IMR-90 (cell line): ENCODE measurements at regions not wholly inside any gene's neighbourhood (a gene's known extent, or its start where the extent isn't known, plus 50 kb on each side); places are given as distances from the start of the nearest gene placed in this dataset.

Experiments used
- ATAC-seq: fragments of 200-7000 bp; cut with Tn5 transposase; 2 replicates; pipeline ENCODE4 v1.9.1; 2020; ENCODE audit warnings: low read depth, mild to moderate bottlenecking, moderate library complexity
- BruUV-seq: library from RNA; stranded (reverse); fragments of 400-500 nt; replicated peaks from 2 replicates; lab custom pipeline; 2021; lab: Mats Ljungman, UMichigan
- CTCF ChIA-PET: fragments of 300-600 bp; formaldehyde crosslinking; extraction: SDS; loops from one replicate; lab custom pipeline; 2021; ENCODE audit warnings: antibody characterized with exemption; lab: Yijun Ruan, JAX
- POLR2A ChIA-PET: fragments of 300-600 bp; sonication (Branson Sonifier 250); formaldehyde crosslinking; loops from one replicate; lab custom pipeline; 2022; ENCODE audit warnings: antibody characterized with exemption; ENCODE audit not compliant: unreplicated experiment; lab: Charles Lee
- DNase-seq: peaks from one replicate; pipeline ENCODE4 v3.0.0; 2013
- H2AFZ ChIP-seq: replicated peaks from 2 replicates; pipeline ENCODE3; 2013; ENCODE audit warnings: low read length, mild to moderate bottlenecking; ENCODE audit not compliant: poor library complexity
- H2AK5ac ChIP-seq: 2 replicates; pipeline ENCODE4 v1.6.1; 2013; ENCODE audit warnings: low read depth, low read length, inconsistent platforms
- H2AK9ac ChIP-seq: replicated peaks from 2 replicates; pipeline ENCODE3; 2013; ENCODE audit warnings: mild to moderate bottlenecking, low read depth, low read length, moderate library complexity; ENCODE audit not compliant: poor library complexity
- H2BK120ac ChIP-seq: 2 replicates; pipeline ENCODE4 v1.6.1; 2013; ENCODE audit warnings: low read depth, low read length, inconsistent platforms
- H2BK15ac ChIP-seq: 3 replicates; pipeline ENCODE4 v1.6.1; 2013; ENCODE audit warnings: low read depth, low read length, inconsistent platforms
- H2BK20ac ChIP-seq: 2 replicates; pipeline ENCODE4 v1.6.1; 2013; ENCODE audit warnings: low read depth, mild to moderate bottlenecking, inconsistent platforms, low read length, moderate library complexity
- H2BK5ac ChIP-seq: 2 replicates; pipeline ENCODE4 v1.6.1; 2013; ENCODE audit warnings: mild to moderate bottlenecking, low read depth, low read length, inconsistent platforms; ENCODE audit not compliant: poor library complexity, severe bottlenecking
- H3K14ac ChIP-seq: replicated peaks from 2 replicates; pipeline ENCODE4 v1.6.1; 2013; ENCODE audit warnings: low read depth, low read length, inconsistent platforms
- H3K18ac ChIP-seq: 2 replicates; pipeline ENCODE4 v1.6.1; 2013; ENCODE audit warnings: low read depth, low read length, control low read depth
- H3K23ac ChIP-seq: 2 replicates; pipeline ENCODE4 v1.6.1; 2013; ENCODE audit warnings: low read depth, low read length, inconsistent platforms
- H3K27ac ChIP-seq: 2 replicates; pipeline ENCODE4 v1.5.1; 2013; ENCODE audit warnings: mild to moderate bottlenecking, control low read depth, low read length; ENCODE audit not compliant: insufficient read depth
- H3K27me3 ChIP-seq: 2 replicates; pipeline ENCODE4 v1.6.1; 2013; ENCODE audit warnings: low read length; ENCODE audit not compliant: control insufficient read depth, insufficient read depth
- H3K36me3 ChIP-seq: 2 replicates; pipeline ENCODE4 v1.6.1; 2013; ENCODE audit warnings: low read length, mixed read lengths; ENCODE audit not compliant: control insufficient read depth, insufficient read depth
- H3K4ac ChIP-seq: 2 replicates; pipeline ENCODE4 v1.6.1; 2013; ENCODE audit warnings: low read depth, low read length, inconsistent platforms
- H3K4me1 ChIP-seq: 2 replicates; pipeline ENCODE4 v1.6.1; 2013; ENCODE audit warnings: low read length, mixed read lengths; ENCODE audit not compliant: control insufficient read depth, insufficient read depth
- H3K4me2 ChIP-seq: 2 replicates; pipeline ENCODE4 v1.6.1; 2013; ENCODE audit warnings: low read depth, mild to moderate bottlenecking, control low read depth, low read length, moderate library complexity
- H3K4me3 ChIP-seq: 2 replicates; pipeline ENCODE4 v1.5.1; 2013; ENCODE audit warnings: low read depth, mild to moderate bottlenecking, control low read depth, low read length, moderate library complexity; ENCODE audit not compliant: insufficient read depth
- H3K56ac ChIP-seq: 2 replicates; pipeline ENCODE4 v1.6.1; 2013; ENCODE audit warnings: low read length, inconsistent platforms; ENCODE audit not compliant: insufficient read depth; ENCODE audit errors: extremely low read depth
- H3K79me1 ChIP-seq, 2 experiments: 2 replicates each; pipeline ENCODE4 v1.6.1; 2013; ENCODE audit warnings: low read length in 2 of 2, inconsistent platforms in 1 of 2, low read depth in 1 of 2
- H3K9ac ChIP-seq: 2 replicates; pipeline ENCODE4 v1.6.1; 2013; ENCODE audit warnings: low read depth, low read length, control low read depth
- H3K9me1 ChIP-seq: 2 replicates; pipeline ENCODE4 v1.6.1; 2013; ENCODE audit warnings: low read length, inconsistent platforms; ENCODE audit not compliant: insufficient read depth
- H3K9me3 ChIP-seq: 2 replicates; pipeline ENCODE4 v1.6.1; 2013; ENCODE audit warnings: low read length; ENCODE audit not compliant: control insufficient read depth, insufficient read depth
- H4K20me1 ChIP-seq: 2 replicates; pipeline ENCODE4 v1.6.1; 2013; ENCODE audit warnings: low read length, inconsistent platforms; ENCODE audit not compliant: insufficient read depth
- H4K5ac ChIP-seq: 2 replicates; pipeline ENCODE4 v1.6.1; 2013; ENCODE audit warnings: mild to moderate bottlenecking, low read depth, low read length, control low read depth
- H4K8ac ChIP-seq, 2 experiments: 2 replicates each; pipeline ENCODE4 v1.6.1; 2013; ENCODE audit warnings: low read depth in 2 of 2, low read length in 2 of 2, control low read depth in 1 of 2, inconsistent platforms in 1 of 2
- H4K91ac ChIP-seq: 2 replicates; pipeline ENCODE4 v1.6.1; 2013; ENCODE audit warnings: low read depth, low read length, inconsistent platforms; ENCODE audit not compliant: insufficient read depth
- CEBPB ChIP-seq: IDR thresholded peaks from 2 replicates; pipeline ENCODE4 v1.6.1; 2012; ENCODE audit warnings: low read depth, low read length, improper control_type of control experiment
- CHD1 ChIP-seq: IDR thresholded peaks from 2 replicates; pipeline ENCODE4 v1.6.1; 2012; ENCODE audit warnings: low read depth, low read length, improper control_type of control experiment
- MAFK ChIP-seq: IDR thresholded peaks from 2 replicates; pipeline ENCODE4 v1.6.1; 2012; ENCODE audit warnings: low read depth, low read length, improper control_type of control experiment
- MAZ ChIP-seq: IDR thresholded peaks from 2 replicates; pipeline ENCODE4 v1.6.1; 2012; ENCODE audit warnings: low read depth, mild to moderate bottlenecking, low read length, improper control_type of control experiment, moderate library complexity, borderline replicate concordance
- MXI1 ChIP-seq: IDR thresholded peaks from 2 replicates; pipeline ENCODE4 v1.6.1; 2012; ENCODE audit warnings: low read depth, mild to moderate bottlenecking, low read length, moderate library complexity, borderline replicate concordance
- NFE2L2 ChIP-seq: fragments of 150-350 bp; IDR thresholded peaks from 2 replicates; pipeline ENCODE4 v1.6.1; 2016; ENCODE audit warnings: low read depth, mild to moderate bottlenecking, low read length
- POLR2A ChIP-seq: IDR thresholded peaks from 2 replicates; pipeline ENCODE4 v1.6.1; 2012; ENCODE audit warnings: mild to moderate bottlenecking, low read depth, low read length
- RAD21 ChIP-seq: IDR thresholded peaks from 2 replicates; pipeline ENCODE4 v1.6.1; 2012; ENCODE audit warnings: low read length, improper control_type of control experiment
- RFX5 ChIP-seq: IDR thresholded peaks from 2 replicates; pipeline ENCODE4 v1.8.0; 2012; ENCODE audit warnings: low read depth, mild to moderate bottlenecking, low read length, moderate library complexity
- SMC3 ChIP-seq: fragments of 150-350 bp; IDR thresholded peaks from 2 replicates; pipeline ENCODE4 v1.6.1; 2016; ENCODE audit warnings: low read depth, mild to moderate bottlenecking, antibody characterized with exemption, low read length, moderate library complexity
- WGBS, 2 experiments: methylation state at CpG; one replicate each; pipeline versions ENCODE4 v1.1.5 to v1.1.7; 2013; ENCODE audit warnings: missing lambda C conversion rate in 2 of 2; ENCODE audit not compliant: insufficient read length in 1 of 2; ENCODE audit errors: extremely low coverage in 2 of 2; 5-methylcytosine and 5-hydroxymethylcytosine counted together
- dilution Hi-C: fragments of 300-500 bp; cut with HindIII; formaldehyde crosslinking; loops from one replicate; pipeline ENCODE4 v1.14.3; 2018; ENCODE audit warnings: low sequenced_read_pairs; ENCODE audit not compliant: unreplicated experiment
- in situ Hi-C: fragments of 300-500 bp; cut with MboI; formaldehyde crosslinking; loops from 3 replicates; pipeline ENCODE4 v1.14.3; 2019; ENCODE audit warnings: low sequenced_read_pairs, inconsistent platforms, mixed read lengths
- intact Hi-C: fragments of 100-400 bp; cut with micrococcal nuclease; formaldehyde crosslinking; loops from 2 replicates; pipeline ENCODE4 v1.10.0; 2022
- TF ChIP-seq, protein P1 (sequence below): conservative IDR thresholded peaks from 2 replicates; pipeline ENCODE4 v1.5.1; 2012; ENCODE audit warnings: mild to moderate bottlenecking, low read depth, low read length, improper control_type of control experiment
- TF ChIP-seq, protein P2 (sequence below): fragments of 150-350 bp; IDR thresholded peaks from 2 replicates; pipeline ENCODE4 v1.6.1; 2016; ENCODE audit warnings: low read depth, mild to moderate bottlenecking, low read length, moderate library complexity, borderline replicate concordance
- TF ChIP-seq, protein P3 (sequence below): fragments of 150-350 bp; IDR thresholded peaks from 2 replicates; pipeline ENCODE4 v1.6.1; 2017; ENCODE audit warnings: mild to moderate bottlenecking, antibody characterized with exemption, low read length, low read depth

DNA sequence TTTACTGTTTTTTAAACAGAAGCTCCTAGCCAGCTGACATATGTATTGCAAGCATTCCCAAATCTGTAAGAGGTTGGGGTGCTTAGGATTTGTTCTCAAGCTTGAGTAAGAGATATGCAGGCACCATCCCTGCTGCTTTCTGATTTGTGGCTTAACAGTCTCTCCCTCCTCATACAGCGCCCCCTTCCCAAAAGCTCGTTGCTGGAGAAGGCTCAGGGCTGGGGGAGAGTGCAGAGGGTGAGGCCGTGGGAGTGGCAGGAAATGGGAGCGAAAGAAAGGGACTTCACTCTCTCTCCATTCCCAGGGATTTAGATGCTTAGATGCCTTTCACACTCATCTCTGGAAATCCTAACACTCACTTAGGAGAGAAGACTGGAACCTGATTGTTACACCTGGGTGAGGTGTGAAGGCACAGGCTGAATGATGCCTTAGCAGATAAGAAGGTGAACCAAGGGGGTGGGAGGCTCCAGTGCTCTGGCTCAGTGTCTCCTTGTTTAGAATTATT lies 172.0 kb downstream of the C12orf75 start:
- Histone ChIP-seq H3K27me3 (peaks cover 15% of the 10 kb centered on the region), H3K9me1 (no peaks in the 10 kb centered on the region), H2BK5ac (no peak overlapping the region), H4K20me1 (no peaks in the 10 kb centered on the region), H3K56ac (no peak overlapping the region), H3K79me1 (no peaks in the 10 kb centered on the region), H3K4me1 (no peaks in the 10 kb centered on the region), H2AFZ (no peak overlapping the region), H3K23ac (no peak overlapping the region), H3K4me2 (no peak overlapping the region), H2AK5ac (no peak overlapping the region), H4K5ac (no peak overlapping the region), H3K36me3 (no peaks in the 10 kb centered on the region), H3K27ac (no peak overlapping the region), H3K9ac (no peak overlapping the region), H2BK120ac (no peak overlapping the region), H4K91ac (no peak overlapping the region), H3K9me3 (no peaks in the 10 kb centered on the region), H3K18ac (no peak overlapping the region), H3K4me3 (no peak overlapping the region), H4K8ac (no peak overlapping the region), H2AK9ac (no peak overlapping the region), H2BK15ac (no peak overlapping the region), H3K4ac (no peak overlapping the region), H3K14ac (no peak overlapping the region), H2BK20ac (no peak overlapping the region)
- in situ Hi-C loops: no loop called here
- ChIA-PET CTCF (no interaction called here), POLR2A (no interaction called here)
- WGBS, 2 experiments: no CpG with 5 or more reads among the region's 4 CpGs
- dilution Hi-C loops: no loop called here
- ATAC-seq: no peak
- no TSS peak for BruUV-seq
- intact Hi-C loops: no loop called here
- no peak for DNase-seq
- TF ChIP-seq, protein P1, sequence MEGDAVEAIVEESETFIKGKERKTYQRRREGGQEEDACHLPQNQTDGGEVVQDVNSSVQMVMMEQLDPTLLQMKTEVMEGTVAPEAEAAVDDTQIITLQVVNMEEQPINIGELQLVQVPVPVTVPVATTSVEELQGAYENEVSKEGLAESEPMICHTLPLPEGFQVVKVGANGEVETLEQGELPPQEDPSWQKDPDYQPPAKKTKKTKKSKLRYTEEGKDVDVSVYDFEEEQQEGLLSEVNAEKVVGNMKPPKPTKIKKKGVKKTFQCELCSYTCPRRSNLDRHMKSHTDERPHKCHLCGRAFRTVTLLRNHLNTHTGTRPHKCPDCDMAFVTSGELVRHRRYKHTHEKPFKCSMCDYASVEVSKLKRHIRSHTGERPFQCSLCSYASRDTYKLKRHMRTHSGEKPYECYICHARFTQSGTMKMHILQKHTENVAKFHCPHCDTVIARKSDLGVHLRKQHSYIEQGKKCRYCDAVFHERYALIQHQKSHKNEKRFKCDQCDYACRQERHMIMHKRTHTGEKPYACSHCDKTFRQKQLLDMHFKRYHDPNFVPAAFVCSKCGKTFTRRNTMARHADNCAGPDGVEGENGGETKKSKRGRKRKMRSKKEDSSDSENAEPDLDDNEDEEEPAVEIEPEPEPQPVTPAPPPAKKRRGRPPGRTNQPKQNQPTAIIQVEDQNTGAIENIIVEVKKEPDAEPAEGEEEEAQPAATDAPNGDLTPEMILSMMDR: no peak
- TF ChIP-seq RAD21 (no peak), CHD1 (no peak), MAFK (no peak), RFX5 (no peak), POLR2A (no peak), NFE2L2 (no peak), MXI1 (no peak), CEBPB (no peak), SMC3 (no peak), MAZ (no peak)
- TF ChIP-seq, protein P2, sequence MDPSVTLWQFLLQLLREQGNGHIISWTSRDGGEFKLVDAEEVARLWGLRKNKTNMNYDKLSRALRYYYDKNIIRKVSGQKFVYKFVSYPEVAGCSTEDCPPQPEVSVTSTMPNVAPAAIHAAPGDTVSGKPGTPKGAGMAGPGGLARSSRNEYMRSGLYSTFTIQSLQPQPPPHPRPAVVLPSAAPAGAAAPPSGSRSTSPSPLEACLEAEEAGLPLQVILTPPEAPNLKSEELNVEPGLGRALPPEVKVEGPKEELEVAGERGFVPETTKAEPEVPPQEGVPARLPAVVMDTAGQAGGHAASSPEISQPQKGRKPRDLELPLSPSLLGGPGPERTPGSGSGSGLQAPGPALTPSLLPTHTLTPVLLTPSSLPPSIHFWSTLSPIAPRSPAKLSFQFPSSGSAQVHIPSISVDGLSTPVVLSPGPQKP: no peak
- TF ChIP-seq, protein P3, sequence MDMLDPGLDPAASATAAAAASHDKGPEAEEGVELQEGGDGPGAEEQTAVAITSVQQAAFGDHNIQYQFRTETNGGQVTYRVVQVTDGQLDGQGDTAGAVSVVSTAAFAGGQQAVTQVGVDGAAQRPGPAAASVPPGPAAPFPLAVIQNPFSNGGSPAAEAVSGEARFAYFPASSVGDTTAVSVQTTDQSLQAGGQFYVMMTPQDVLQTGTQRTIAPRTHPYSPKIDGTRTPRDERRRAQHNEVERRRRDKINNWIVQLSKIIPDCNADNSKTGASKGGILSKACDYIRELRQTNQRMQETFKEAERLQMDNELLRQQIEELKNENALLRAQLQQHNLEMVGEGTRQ: no peak
